GM19099 (cell line): ENCODE measurements at regions not wholly inside any gene's neighbourhood (a gene's known extent, or its start where the extent isn't known, plus 50 kb on each side); places are given as distances from the start of the nearest gene placed in this dataset.

ENCODE experiments used
- POLR2A ChIP-seq: IDR thresholded peaks from 3 replicates; pipeline ENCODE4 v1.6.1; 2011; ENCODE audit warnings: low read depth; ENCODE audit not compliant: insufficient read length; ENCODE audit errors: extremely low read depth

- TF ChIP-seq POLR2A: no peak
Observed at GRCh38 chrX:45424326-45424725, 223.7 kb upstream of the DIPK2B start.

GRCh38 chrX:45422216-45422925, 221.7 kb upstream of the DIPK2B start:
- TF ChIP-seq POLR2A: no peak

GRCh38 chrX:45421806-45422205, 221.1 kb upstream of the DIPK2B start:
- no peak for TF ChIP-seq POLR2A

GRCh38 chrX:45404206-45404605, 203.5 kb upstream of the DIPK2B start:
- no peak for TF ChIP-seq POLR2A

GRCh38 chrX:45401923-45402322, 201.2 kb upstream of the DIPK2B start:
- no peak for TF ChIP-seq POLR2A

- no peak for TF ChIP-seq POLR2A
Observed at GRCh38 chrX:45400027-45400779, 199.5 kb upstream of the DIPK2B start.

GRCh38 chrX:45385757-45386156, 185.1 kb upstream of the DIPK2B start:
- no peak for TF ChIP-seq POLR2A

- TF ChIP-seq POLR2A: no peak
Observed at GRCh38 chrX:45381841-45382240, 181.2 kb upstream of the DIPK2B start.

- no peak for TF ChIP-seq POLR2A
Observed at GRCh38 chrX:45381366-45381765, 180.7 kb upstream of the DIPK2B start.

GRCh38 chrX:45379236-45379635, 178.6 kb upstream of the DIPK2B start:
- TF ChIP-seq POLR2A: no peak

GRCh38 chrX:45372151-45372550, 171.5 kb upstream of the DIPK2B start:
- TF ChIP-seq POLR2A: no peak

GRCh38 chrX:45368705-45369104, 168.0 kb upstream of the DIPK2B start:
- no peak for TF ChIP-seq POLR2A

GRCh38 chrX:45363596-45363995, 162.9 kb upstream of the DIPK2B start:
- no peak for TF ChIP-seq POLR2A

- no peak for TF ChIP-seq POLR2A
Observed at GRCh38 chrX:45360571-45360970, 159.9 kb upstream of the DIPK2B start.

GRCh38 chrX:45358392-45358791, 157.7 kb upstream of the DIPK2B start:
- TF ChIP-seq POLR2A: no peak

GRCh38 chrX:45353456-45353855, 152.8 kb upstream of the DIPK2B start:
- TF ChIP-seq POLR2A: no peak

- no peak for TF ChIP-seq POLR2A
Observed at GRCh38 chrX:45352611-45353010, 151.9 kb upstream of the DIPK2B start.

- TF ChIP-seq POLR2A: no peak
Observed at GRCh38 chrX:45351478-45351877, 150.8 kb upstream of the DIPK2B start.
